GM12873 (cell line): ENCODE measurements at regions not wholly inside any gene's neighbourhood (a gene's known extent, or its start where the extent isn't known, plus 50 kb on each side); places are given as distances from the start of the nearest gene placed in this dataset.

Source experiments
- TF ChIP-seq, protein P1 (sequence below): IDR thresholded peaks from 2 replicates; pipeline ENCODE4 v1.5.1; 2012; ENCODE audit warnings: low read depth, mild to moderate bottlenecking, moderate library complexity, low read length, control low read depth; ENCODE audit not compliant: insufficient read depth; ENCODE audit errors: missing control alignments

DNA sequence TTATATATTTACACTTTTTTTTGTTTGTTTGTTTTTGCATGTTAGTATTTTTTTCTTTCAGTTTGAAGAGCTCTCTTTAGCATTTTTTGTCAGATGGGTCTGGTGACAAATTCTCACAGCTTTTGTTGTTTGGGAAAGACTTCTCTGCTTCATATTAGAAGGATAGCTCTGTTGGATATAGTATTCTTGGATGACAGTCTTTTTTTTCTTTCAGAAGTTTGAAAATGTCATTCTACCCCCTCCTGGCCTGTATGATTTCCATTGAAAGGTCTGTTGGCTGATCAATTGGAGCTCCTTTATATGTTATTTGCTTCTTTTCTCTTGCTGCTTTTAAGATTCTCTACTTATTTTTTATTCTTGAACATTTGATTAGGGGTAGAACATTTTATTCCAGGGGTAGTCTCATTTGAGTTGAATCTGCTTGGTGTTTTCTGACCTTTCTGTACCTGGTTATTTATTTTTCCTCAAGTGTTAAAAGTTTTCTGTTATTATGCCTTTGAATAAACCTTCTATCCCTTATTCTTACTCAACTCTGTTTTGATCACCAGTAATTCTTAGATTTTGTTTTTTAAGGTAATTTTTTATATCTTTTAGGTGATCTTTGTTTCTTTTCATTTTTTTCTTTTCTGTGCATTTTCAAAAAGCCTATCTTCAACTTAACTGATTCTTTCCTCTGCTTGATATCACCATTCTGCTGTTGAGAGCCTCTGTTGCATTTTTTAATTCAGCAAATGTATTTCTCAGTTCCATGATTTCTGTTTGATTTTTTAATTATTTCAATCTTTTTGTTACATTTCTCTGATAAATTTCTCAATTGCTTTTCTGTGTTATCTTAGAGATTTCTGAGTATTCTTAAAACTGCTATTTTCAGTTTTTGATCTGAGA is 176.8 kb upstream of the ECI2 start:
- TF ChIP-seq, protein P1, sequence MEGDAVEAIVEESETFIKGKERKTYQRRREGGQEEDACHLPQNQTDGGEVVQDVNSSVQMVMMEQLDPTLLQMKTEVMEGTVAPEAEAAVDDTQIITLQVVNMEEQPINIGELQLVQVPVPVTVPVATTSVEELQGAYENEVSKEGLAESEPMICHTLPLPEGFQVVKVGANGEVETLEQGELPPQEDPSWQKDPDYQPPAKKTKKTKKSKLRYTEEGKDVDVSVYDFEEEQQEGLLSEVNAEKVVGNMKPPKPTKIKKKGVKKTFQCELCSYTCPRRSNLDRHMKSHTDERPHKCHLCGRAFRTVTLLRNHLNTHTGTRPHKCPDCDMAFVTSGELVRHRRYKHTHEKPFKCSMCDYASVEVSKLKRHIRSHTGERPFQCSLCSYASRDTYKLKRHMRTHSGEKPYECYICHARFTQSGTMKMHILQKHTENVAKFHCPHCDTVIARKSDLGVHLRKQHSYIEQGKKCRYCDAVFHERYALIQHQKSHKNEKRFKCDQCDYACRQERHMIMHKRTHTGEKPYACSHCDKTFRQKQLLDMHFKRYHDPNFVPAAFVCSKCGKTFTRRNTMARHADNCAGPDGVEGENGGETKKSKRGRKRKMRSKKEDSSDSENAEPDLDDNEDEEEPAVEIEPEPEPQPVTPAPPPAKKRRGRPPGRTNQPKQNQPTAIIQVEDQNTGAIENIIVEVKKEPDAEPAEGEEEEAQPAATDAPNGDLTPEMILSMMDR, result no peak

DNA sequence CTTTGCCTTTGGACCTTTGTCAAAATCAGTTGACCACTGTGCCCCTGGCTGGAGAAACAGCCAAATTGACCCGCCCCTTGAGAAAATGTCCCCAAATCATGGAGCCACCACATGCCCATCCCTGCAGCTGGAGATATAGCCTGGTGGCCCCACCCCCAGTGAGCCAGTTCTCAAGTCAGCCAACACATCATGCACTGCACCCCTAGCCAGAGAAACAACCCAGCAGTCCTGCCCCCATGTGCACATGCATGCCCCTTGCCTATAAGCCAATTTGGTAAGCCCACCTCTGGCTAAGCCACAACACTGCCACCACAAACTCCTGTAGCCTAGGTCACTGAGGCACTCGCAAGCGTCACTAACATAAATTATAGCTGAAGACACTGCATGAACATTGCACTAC is 174.2 kb upstream of the ECI2 start:
- TF ChIP-seq, protein P1, result no peak

DNA sequence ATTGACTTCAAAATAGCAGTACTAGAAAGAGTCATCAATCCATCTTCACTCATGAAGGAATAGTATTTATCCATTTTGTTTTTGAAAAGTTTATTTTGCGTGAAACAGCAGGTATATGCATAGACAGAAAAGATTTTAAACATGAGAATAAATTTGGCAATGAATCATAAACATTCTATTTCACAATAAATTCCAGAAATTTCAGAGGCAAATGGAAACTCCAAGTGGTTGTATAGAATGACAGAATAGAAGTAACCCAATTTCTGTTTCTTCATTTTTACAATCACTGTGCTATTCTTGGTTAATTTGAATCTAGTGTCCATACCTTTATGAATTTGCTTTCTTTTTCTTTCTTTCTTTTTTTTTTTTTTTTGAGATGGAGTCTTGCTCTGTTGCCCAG is 173.0 kb upstream of the ECI2 start:
- TF ChIP-seq, protein P1, result no peak

DNA sequence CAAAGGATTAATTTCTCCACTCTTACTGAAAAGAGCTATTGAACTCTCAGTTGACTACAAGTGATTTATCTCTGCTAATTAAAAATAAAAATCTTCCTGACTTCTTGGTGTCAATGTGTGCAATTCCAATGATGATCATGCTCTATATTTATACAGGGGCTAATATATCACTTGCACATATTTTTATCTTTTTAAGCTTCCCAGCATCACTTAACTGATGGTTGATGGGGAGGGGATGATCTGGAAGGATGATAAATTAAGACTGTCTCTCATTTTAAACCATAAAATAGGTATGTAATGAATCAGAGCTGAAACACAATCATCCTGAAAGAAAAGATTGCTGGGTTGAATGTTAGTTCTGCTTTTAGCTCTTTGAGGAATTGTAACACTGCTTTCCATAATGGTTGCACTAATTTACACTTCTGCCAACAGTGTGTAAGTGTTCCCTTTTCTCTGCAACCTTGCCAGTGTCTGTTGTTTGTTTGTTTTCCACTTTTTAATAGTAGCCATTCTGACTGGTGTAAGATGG is 169.6 kb upstream of the ECI2 start:
- TF ChIP-seq, protein P1, result no peak

DNA sequence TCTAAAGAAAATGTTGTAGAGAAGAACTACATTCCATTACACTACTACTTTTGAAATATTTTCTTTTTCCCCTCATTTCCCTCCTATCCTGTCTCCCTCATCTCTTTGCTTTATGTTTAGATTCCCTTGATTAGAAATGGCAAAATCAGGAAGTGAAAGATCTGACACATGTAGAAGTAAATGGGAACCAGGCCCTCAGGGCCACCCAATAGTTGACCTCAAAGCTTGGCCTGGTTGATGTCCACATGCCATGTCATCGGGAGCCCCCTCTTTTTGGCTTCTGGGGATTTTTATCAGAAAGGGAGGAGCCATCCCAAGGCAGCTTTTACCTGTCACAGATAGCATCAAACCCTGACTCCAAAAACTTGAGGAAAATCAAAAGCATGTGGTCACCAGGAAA is 168.3 kb upstream of the ECI2 start:
- TF ChIP-seq, protein P1, result no peak

DNA sequence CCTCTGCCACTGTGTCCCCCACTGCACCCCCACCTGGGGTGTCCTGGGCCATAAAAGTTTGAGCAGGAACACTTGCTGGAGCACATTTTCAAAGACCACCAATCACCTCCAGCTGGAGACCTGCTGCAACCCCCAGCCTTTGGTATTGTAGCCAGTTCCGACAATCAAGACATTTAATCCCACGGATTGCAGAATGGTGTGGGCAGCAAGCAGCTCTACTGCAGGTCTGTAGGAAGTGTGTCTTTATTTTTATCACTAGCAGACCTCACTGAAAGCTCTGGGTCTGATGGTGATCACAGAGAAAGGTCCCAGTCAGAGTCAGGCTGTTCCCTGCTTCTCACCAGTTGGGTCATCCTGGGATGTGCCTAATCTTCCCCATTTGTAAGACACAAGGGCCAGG is 167.1 kb upstream of the ECI2 start:
- TF ChIP-seq, protein P1, result no peak

DNA sequence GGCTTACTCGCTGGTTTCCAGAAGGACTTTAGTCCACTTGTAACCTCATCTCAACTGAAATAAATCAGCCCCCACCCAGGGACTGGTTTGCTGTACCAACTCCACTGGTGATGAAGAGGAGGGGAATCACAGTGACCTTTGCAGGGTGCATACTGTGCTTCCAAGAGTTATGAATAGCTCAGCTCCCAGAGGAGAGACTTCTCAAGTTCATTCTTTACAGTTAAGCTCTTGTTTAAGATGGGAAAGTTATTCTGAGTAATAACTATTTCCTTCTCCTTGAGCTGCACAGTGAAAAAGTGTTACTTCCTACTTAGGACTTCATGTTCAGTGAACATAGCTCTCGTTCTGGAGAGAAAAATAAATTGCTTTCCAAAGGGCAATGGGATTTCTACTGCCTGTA is 166.5 kb upstream of the ECI2 start:
- TF ChIP-seq, protein P1, result no peak
